DND-41 (cell line): ENCODE measurements at regions not wholly inside any gene's neighbourhood (a gene's known extent, or its start where the extent isn't known, plus 50 kb on each side); places are given as distances from the start of the nearest gene placed in this dataset.

Source experiments
- ATAC-seq: fragments of 200-7000 bp; cut with Tn5 transposase; 3 replicates; pipeline ENCODE4 v1.9.1; 2021; ENCODE audit warnings: low read depth; ENCODE audit not compliant: insufficient read depth
- DNase-seq: peaks from one replicate; pipeline ENCODE4 v3.0.0-alpha.2; 2020
- H2AFZ ChIP-seq: 2 replicates; pipeline ENCODE4 v1.6.0; 2012; ENCODE audit warnings: low read depth, low read length
- H3K27ac ChIP-seq: 2 replicates; pipeline ENCODE4 v1.5.1; 2012; ENCODE audit warnings: low read length, inconsistent platforms
- H3K27me3 ChIP-seq: fragments of 200-600 bp; sonication (generic); 2 replicates; pipeline ENCODE4 v1.6.0; 2012; ENCODE audit warnings: low read length, mild to moderate bottlenecking, inconsistent platforms; ENCODE audit not compliant: insufficient read depth, poor library complexity
- H3K36me3 ChIP-seq: 2 replicates; pipeline ENCODE4 v1.5.1; 2012; ENCODE audit warnings: low read length, inconsistent platforms; ENCODE audit not compliant: insufficient read depth
- H3K4me1 ChIP-seq: 2 replicates; pipeline ENCODE4 v1.5.1; 2012; ENCODE audit warnings: mild to moderate bottlenecking, low read length; ENCODE audit not compliant: insufficient read depth
- H3K4me2 ChIP-seq: 2 replicates; pipeline ENCODE4 v1.6.0; 2012; ENCODE audit warnings: mild to moderate bottlenecking, moderate library complexity, low read length, inconsistent platforms; ENCODE audit not compliant: insufficient read depth
- H3K4me3 ChIP-seq, 2 experiments: fragments of 200-600 bp in 1 of 2; shearing (Covaris generic) in 1 of 2; 2 replicates each; pipeline ENCODE4 v1.5.1; 2012 to 2016; ENCODE audit warnings: inconsistent platforms in 2 of 2, low read length in 2 of 2, mild to moderate bottlenecking in 2 of 2, low read depth in 1 of 2, moderate library complexity in 1 of 2
- H3K79me2 ChIP-seq: 2 replicates; pipeline ENCODE4 v1.6.0; 2012; ENCODE audit warnings: low read length, inconsistent platforms; ENCODE audit not compliant: insufficient read depth
- H3K9ac ChIP-seq: 2 replicates; pipeline ENCODE4 v1.6.0; 2012; ENCODE audit warnings: low read depth, mild to moderate bottlenecking, inconsistent platforms, low read length, moderate library complexity
- H3K9me3 ChIP-seq: 2 replicates; pipeline ENCODE4 v1.5.1; 2012; ENCODE audit warnings: low read length, moderate library complexity, mild to moderate bottlenecking, inconsistent platforms; ENCODE audit not compliant: insufficient read depth, severe bottlenecking
- H4K20me1 ChIP-seq: 2 replicates; pipeline ENCODE4 v1.6.0; 2012; ENCODE audit warnings: low read length; ENCODE audit not compliant: insufficient read depth
- CTCF ChIP-seq: IDR thresholded peaks from 2 replicates; pipeline ENCODE4 v1.5.1; 2012; ENCODE audit warnings: borderline replicate concordance, low read length, moderate library complexity, mild to moderate bottlenecking; ENCODE audit not compliant: poor library complexity, severe bottlenecking; ENCODE audit errors: extremely low read depth
- EZH2 ChIP-seq: IDR thresholded peaks from 3 replicates; pipeline ENCODE4 v1.6.1; 2012; ENCODE audit warnings: borderline replicate concordance, low read depth, mild to moderate bottlenecking, moderate library complexity, low read length, inconsistent platforms; ENCODE audit not compliant: severe bottlenecking

DNA sequence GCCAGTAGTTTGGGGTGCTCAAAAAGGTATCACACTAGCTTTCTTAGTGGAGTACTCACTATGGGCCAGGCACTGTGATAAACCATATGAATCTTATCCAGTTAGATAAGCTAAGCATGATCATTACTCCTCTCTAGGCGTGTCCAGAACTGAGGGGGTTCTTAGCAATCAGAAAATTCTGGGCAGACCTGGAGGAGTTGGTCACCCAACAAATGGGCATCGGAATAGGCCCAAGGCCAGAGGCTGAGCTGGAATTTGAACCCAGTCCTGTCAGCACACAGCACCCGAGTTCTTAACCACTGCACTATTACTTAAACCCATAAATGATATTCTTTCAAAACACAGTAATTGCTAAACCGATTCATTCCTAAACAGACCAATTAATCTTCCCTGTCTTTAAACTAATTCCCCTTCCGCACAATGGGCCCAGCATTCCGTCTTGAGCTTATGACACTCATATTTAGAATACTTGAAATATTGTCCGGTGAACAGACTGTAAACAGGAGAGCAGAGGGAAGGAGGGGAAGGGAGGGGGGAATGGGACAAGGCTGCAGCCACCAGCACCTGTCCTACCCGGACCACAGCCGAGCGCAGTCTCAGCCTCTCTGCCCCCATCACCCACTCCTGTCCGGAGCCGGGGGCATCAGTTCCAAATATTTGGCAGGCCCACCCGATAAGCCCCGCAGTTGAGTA is 113.0 kb upstream of the GADD45A start:
- no peaks in the 10 kb centered on the region for H3K79me2 ChIP-seq
- no peak for ATAC-seq
- H3K4me1 ChIP-seq: no peaks in the 10 kb centered on the region
- no peak overlapping the region for H3K4me3 ChIP-seq
- H3K4me2 ChIP-seq: no peak overlapping the region
- no peaks in the 10 kb centered on the region for H3K36me3 ChIP-seq
- H3K27me3 ChIP-seq: no peaks in the 10 kb centered on the region
- H4K20me1 ChIP-seq: no peaks in the 10 kb centered on the region
- H3K27ac ChIP-seq: no peak overlapping the region
- no peak overlapping the region for H2AFZ ChIP-seq
- no peak for TF ChIP-seq EZH2
- no peak for TF ChIP-seq CTCF
- H3K9me3 ChIP-seq: no peaks in the 10 kb centered on the region
- DNase-seq: no peak
- no peak overlapping the region for H3K9ac ChIP-seq

DNA sequence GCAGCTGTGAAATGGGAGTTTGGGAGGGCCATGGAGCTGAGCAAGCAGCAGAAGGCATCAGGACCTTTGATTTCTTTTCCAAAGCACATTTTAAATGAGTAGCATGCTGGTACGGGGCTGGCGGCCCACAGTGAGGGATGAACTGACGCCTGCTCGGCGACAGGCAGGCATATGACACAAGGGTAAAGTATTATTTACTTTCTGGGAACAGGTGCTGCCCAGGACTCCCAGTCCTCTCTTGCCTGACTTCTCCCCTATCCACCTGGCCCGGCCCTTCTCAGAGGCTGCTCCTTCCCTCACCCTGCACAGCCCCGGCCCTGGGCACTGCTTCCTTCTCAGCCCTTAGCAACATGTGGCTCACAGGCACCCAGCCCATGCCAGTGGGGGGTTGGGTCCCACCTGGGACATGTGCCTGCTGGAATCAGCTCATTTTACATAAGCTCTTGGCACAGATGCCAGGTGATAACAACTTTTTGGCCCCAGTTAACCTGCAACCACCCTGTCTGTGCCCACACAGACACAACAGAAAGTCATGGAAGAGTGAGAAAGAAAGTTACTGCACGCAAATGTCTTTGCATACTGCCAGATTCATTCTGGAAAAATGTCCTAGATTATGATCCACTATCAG is 112.3 kb upstream of the GADD45A start:
- no peaks in the 10 kb centered on the region for H4K20me1 ChIP-seq
- no peak overlapping the region for H3K9ac ChIP-seq
- ATAC-seq: no peak
- H3K4me3 ChIP-seq: no peak overlapping the region
- H3K27me3 ChIP-seq: no peaks in the 10 kb centered on the region
- no peak for DNase-seq
- H3K27ac ChIP-seq: no peak overlapping the region
- TF ChIP-seq CTCF: no peak
- no peak for TF ChIP-seq EZH2
- H2AFZ ChIP-seq: no peak overlapping the region
- H3K4me1 ChIP-seq: no peaks in the 10 kb centered on the region
- no peak overlapping the region for H3K4me2 ChIP-seq
- no peaks in the 10 kb centered on the region for H3K36me3 ChIP-seq
- no peaks in the 10 kb centered on the region for H3K79me2 ChIP-seq
- H3K9me3 ChIP-seq: no peaks in the 10 kb centered on the region

- Histone ChIP-seq H3K36me3 (no peaks in the 10 kb centered on the region), H2AFZ (no peak overlapping the region), H3K4me2 (no peak overlapping the region), H3K9ac (no peak overlapping the region), H3K4me1 (no peaks in the 10 kb centered on the region), H3K27me3 (no peaks in the 10 kb centered on the region), H4K20me1 (no peaks in the 10 kb centered on the region), H3K4me3 (no peak overlapping the region), H3K79me2 (no peaks in the 10 kb centered on the region), H3K27ac (no peak overlapping the region), H3K9me3 (no peaks in the 10 kb centered on the region)
- ATAC-seq (no peak), DNase-seq (no peak)
- TF ChIP-seq EZH2 (no peak), CTCF (no peak)
Measured at GRCh38 chr1:67573311-67573872, 111.6 kb upstream of the GADD45A start.
